ENCODE measurements at regions not wholly inside any gene's neighbourhood (a gene's known extent, or its start where the extent isn't known, plus 50 kb on each side); places are given as distances from the start of the nearest gene placed in this dataset.

DNA sequence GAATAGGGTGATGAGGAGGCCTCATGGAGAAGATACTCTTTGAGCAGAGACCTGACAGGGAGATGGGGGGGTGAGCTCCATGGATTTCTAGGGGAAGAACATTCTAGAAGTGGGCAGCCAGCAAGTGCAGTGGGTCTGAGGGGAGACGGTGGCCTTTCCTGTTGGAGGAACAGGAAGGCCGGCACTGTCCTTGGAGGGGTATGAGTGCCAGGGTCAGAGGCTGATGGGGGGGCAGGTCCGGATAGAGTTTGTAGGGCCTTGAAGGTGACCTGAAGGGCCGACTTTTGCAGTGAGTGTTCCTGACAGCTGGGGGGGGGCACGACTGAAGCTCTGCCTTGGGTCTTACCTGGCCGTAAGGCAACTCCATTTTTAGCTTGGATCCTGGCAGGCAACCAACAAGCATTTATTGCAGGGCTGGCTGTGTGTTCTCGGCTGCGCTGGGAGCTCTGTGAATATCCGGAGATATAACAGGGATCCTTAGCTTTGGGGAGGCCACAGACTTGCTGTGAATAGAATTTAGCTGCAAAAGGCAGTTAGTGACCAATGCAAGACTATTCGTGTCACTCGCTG, 130.6 kb downstream of the MRPS6 start:
- ATAC-seq (ENCODE audit: insufficient number of reproducible peaks, low FRiP score, low read depth) (no peak), DNase-seq (ENCODE audit: low spot score) (no peak)
- no peaks in the 10 kb centered on the region for H3K9me3 ChIP-seq
- no peak overlapping the region for H3K4me3 ChIP-seq
- TF ChIP-seq, protein P1, sequence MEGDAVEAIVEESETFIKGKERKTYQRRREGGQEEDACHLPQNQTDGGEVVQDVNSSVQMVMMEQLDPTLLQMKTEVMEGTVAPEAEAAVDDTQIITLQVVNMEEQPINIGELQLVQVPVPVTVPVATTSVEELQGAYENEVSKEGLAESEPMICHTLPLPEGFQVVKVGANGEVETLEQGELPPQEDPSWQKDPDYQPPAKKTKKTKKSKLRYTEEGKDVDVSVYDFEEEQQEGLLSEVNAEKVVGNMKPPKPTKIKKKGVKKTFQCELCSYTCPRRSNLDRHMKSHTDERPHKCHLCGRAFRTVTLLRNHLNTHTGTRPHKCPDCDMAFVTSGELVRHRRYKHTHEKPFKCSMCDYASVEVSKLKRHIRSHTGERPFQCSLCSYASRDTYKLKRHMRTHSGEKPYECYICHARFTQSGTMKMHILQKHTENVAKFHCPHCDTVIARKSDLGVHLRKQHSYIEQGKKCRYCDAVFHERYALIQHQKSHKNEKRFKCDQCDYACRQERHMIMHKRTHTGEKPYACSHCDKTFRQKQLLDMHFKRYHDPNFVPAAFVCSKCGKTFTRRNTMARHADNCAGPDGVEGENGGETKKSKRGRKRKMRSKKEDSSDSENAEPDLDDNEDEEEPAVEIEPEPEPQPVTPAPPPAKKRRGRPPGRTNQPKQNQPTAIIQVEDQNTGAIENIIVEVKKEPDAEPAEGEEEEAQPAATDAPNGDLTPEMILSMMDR (IDR thresholded peaks at IDR 0.05), result no peak
- peaks cover 34 to 65% of the 10 kb centered on the region in 2 donors for H3K4me1 ChIP-seq (ENCODE audit: control insufficient read depth in 1 of 2, low read depth in 2 of 2)
- no peaks in the 10 kb centered on the region for H3K27me3 ChIP-seq (replicated peaks; ENCODE audit: insufficient read depth)
- peak overlapping the region; percentile 73 to 84 for H3K27ac ChIP-seq
- H3K36me3 ChIP-seq, result no peaks in the 10 kb centered on the region

DNA sequence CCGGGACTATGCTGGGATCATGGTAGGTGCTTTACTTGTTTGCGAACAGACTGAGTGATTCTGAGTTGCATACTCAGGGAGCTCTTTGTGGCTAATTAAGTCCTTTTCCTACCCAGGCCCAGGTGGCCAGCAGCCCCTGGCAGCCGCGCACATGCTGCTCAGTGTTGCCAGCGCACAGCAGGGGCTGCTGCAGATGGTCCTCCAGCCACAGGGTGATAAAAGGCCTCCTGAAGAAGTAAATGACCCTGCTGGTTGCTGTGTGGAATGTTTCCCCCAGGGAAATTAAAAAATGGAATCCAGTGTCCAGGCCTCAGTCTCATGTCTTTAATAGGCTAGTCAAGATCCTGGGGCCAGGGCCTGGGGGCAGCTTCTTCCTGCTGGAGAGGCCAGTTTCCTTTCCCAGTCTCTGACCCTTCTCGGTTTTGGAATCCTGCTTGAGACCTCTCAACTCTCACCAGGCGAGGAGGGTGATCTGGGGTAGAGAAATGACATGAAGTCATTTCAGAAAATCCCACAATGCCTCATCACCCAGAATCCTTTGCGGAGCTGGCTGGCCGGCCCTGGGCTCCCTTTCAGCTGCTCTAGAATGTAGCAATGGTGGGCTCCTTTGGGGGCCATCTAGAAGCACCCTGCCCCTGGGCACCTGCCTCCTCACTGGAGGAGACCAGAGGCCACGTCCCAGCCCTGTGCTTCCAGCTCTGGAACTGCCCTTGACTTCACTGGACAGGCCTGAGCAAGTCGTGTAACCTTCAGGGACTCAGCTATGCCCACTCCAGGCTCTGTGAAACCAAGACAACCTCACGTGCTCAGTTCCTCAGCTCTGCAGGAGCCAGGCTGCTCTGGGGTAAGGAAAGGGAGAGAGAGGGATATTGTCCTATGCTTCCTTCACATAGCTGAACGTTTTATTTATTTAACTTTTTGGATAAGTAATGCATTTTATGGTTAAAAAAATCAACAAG, 131.4 kb downstream of the MRPS6 start:
- H3K4me3 ChIP-seq, result no peak overlapping the region
- no peaks in the 10 kb centered on the region for H3K27me3 ChIP-seq (replicated peaks; ENCODE audit: insufficient read depth)
- TF ChIP-seq, protein P1 (IDR thresholded peaks at IDR 0.05), result no peak
- DNase-seq (ENCODE audit: low spot score) (no peak), ATAC-seq (ENCODE audit: insufficient number of reproducible peaks, low FRiP score, low read depth) (no peak)
- H3K4me1 ChIP-seq (ENCODE audit: control insufficient read depth in 1 of 2, low read depth in 2 of 2), result peaks cover 26 to 58% of the 10 kb centered on the region in 2 donors
- no peaks in the 10 kb centered on the region for H3K9me3 ChIP-seq
- H3K27ac ChIP-seq, result peak overlapping the region; percentile 73 to 84
- no peaks in the 10 kb centered on the region for H3K36me3 ChIP-seq

DNA sequence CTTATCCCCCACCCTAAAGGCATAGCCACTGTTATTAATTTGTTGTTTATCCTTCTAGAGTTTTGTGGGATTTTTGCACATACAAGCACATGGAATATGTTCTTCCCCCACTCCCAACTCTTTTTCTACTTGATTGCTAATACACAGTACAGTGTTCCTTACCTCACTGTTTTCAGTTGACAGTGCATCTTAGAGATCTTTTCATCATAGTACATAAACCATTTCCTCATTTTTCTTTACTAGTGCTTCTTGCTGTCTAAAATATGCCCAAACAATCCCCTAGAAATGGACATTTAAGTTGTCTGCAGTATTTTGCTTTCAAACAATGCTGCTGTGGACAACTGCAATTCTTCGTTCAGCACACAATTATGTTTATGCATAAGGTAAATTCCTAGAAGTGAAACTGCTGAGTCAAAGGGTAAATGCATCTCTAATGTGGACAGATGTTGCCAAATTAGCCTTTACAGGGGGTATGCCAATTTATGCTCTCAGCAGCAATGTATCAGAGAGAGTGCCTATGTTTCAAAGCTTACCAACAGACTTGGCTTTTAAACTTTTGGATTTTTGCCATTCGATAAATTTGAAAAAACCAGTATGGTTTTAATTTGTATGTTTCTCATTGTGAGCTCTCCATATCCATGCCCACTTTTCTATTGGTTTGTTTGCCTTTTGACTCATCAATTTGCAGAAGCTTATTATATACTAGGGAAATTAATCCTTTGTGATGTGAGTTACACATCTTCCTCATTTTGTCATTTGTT, 132.6 kb downstream of the MRPS6 start:
- peaks cover 19 to 49% of the 10 kb centered on the region in 2 donors for H3K4me1 ChIP-seq (ENCODE audit: control insufficient read depth in 1 of 2, low read depth in 2 of 2)
- ATAC-seq (ENCODE audit: insufficient number of reproducible peaks, low FRiP score, low read depth) (no peak), DNase-seq (ENCODE audit: low spot score) (no peak)
- TF ChIP-seq, protein P1 (IDR thresholded peaks at IDR 0.05), result no peak
- H3K9me3 ChIP-seq, result no peaks in the 10 kb centered on the region
- H3K27ac ChIP-seq, result peak overlapping the region; percentile 3 to 73
- no peaks in the 10 kb centered on the region for H3K36me3 ChIP-seq
- no peaks in the 10 kb centered on the region for H3K27me3 ChIP-seq (replicated peaks; ENCODE audit: insufficient read depth)
- H3K4me3 ChIP-seq, result no peak overlapping the region

DNA sequence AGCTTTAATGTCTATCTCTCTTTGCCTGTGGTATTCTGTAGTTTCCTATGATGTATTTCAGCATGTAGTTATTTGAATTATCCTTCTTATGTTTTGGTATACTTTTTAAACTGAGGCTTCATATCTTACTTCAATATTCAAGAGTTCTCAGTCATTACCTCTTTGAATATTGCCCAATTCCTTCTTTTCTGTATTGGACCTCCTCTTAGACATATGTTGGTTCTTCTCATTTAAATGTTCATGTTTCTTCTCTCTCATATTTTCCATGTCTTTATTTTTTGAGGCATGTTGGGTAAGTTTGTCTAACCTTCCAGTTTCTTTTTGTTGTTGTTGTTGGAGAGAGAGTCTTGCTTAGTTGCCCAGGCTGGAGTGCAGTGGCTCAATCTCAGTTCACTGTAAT, 140.6 kb downstream of the MRPS6 start:
- Histone ChIP-seq H3K9me3 (peaks cover 8% of the 10 kb centered on the region), H3K36me3 (no peaks in the 10 kb centered on the region), H3K27ac (no peak overlapping the region), H3K27me3 (replicated peaks; ENCODE audit: insufficient read depth) (no peaks in the 10 kb centered on the region), H3K4me1 (ENCODE audit: control insufficient read depth in 1 of 2, low read depth in 2 of 2) (peaks cover 12 to 23% of the 10 kb centered on the region in 2 donors), H3K4me3 (no peak overlapping the region)
- DNase-seq (ENCODE audit: low spot score) (no peak), ATAC-seq (ENCODE audit: insufficient number of reproducible peaks, low FRiP score, low read depth) (no peak)
- TF ChIP-seq, protein P1 (IDR thresholded peaks at IDR 0.05), result no peak

DNA sequence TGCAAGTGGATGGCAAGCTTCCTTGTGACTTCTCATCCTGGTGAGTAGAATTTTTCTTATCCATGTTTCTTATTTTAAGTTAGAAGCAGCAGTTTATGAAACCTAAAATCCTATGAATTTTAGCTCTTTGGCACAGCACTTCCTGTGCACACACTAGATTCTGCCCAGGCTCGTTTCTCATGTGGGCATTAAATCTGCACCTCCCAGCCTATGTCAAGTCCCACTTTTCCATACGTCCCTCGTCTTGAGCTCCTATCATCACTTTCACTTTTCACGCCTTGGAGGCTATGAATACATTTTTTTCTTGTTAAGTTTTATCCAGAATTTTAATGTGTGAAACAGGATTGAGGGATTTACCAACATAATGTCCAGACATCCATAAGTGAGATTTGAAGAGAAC, 142.1 kb downstream of the MRPS6 start:
- Histone ChIP-seq H3K4me1 (ENCODE audit: control insufficient read depth in 1 of 2, low read depth in 2 of 2) (peaks cover 12 to 23% of the 10 kb centered on the region in 2 donors), H3K27ac (peak overlapping the region; percentile 56 to 72), H3K27me3 (replicated peaks; ENCODE audit: insufficient read depth) (no peaks in the 10 kb centered on the region), H3K9me3 (peaks cover 8% of the 10 kb centered on the region), H3K4me3 (peak overlapping the region; percentile 59), H3K36me3 (no peaks in the 10 kb centered on the region)
- TF ChIP-seq, protein P1 (IDR thresholded peaks at IDR 0.05), result no peak
- DNase-seq (ENCODE audit: low spot score), result no peak
- ATAC-seq (ENCODE audit: insufficient number of reproducible peaks, low FRiP score, low read depth), result no peak

All from thoracic aorta (tissue), 2 donors.